Activated T-helper 1 cell treated with anti-CD3 and anti-CD28 coated beads, Interleukin-2, amount 50 U/mL, for 16 hours (primary cell): ENCODE measurements at regions not wholly inside any gene's neighbourhood (a gene's known extent, or its start where the extent isn't known, plus 50 kb on each side); places are given as distances from the start of the nearest gene placed in this dataset.

Source experiments
- DNase-seq, 2 donors: peaks; one replicate each; pipeline ENCODE4 v3.0.0-alpha.2; 2020; ENCODE audit warnings: low read depth in 1 of 2, low spot score in 1 of 2

- DNase-seq: no peak
Measured at GRCh38 chr21:14870853-14871149, 194.0 kb downstream of the NRIP1 start.

- DNase-seq: no peak
Measured at GRCh38 chr21:14869984-14870852, 194.6 kb downstream of the NRIP1 start.

GRCh38 chr21:14866859-14867765 lies 197.7 kb downstream of the NRIP1 start:
- no peak for DNase-seq

GRCh38 chr21:14864211-14865021 lies 200.4 kb downstream of the NRIP1 start:
- DNase-seq: no peak

GRCh38 chr21:14863745-14864210 lies 201.0 kb downstream of the NRIP1 start:
- DNase-seq: no peak

GRCh38 chr21:14862794-14863720 lies 201.7 kb downstream of the NRIP1 start:
- no peak for DNase-seq

GRCh38 chr21:14858311-14858710 lies 206.5 kb downstream of the NRIP1 start:
- no peak for DNase-seq

- DNase-seq: no peak
Measured at GRCh38 chr21:14857529-14857928, 207.3 kb downstream of the NRIP1 start.

- DNase-seq: no peak
Measured at GRCh38 chr21:14850394-14850793, 214.4 kb downstream of the NRIP1 start.

GRCh38 chr21:14846621-14847020 lies 218.2 kb downstream of the NRIP1 start:
- no peak for DNase-seq

GRCh38 chr21:14844001-14844400 lies 220.8 kb downstream of the NRIP1 start:
- DNase-seq: no peak

- DNase-seq: no peak
Measured at GRCh38 chr21:14842601-14843000, 222.2 kb downstream of the NRIP1 start.

- no peak for DNase-seq
Measured at GRCh38 chr21:14841511-14842472, 223.0 kb downstream of the NRIP1 start.

GRCh38 chr21:14838400-14838799 lies 226.4 kb downstream of the NRIP1 start:
- DNase-seq: no peak

GRCh38 chr21:14836950-14837349 lies 227.8 kb downstream of the NRIP1 start:
- DNase-seq: no peak

- no peak for DNase-seq
Measured at GRCh38 chr21:14833666-14834351, 231.0 kb downstream of the NRIP1 start.

- no peak for DNase-seq
Measured at GRCh38 chr21:14833241-14833640, 231.6 kb downstream of the NRIP1 start.

GRCh38 chr21:14830307-14830706 lies 234.5 kb downstream of the NRIP1 start:
- no peak for DNase-seq
